ENCODE measurements at regions not wholly inside any gene's neighbourhood (a gene's known extent, or its start where the extent isn't known, plus 50 kb on each side); places are given as distances from the start of the nearest gene placed in this dataset.

GRCh38 chr14:50055461-50056228, 60.7 kb downstream of the VCPKMT start:
- Mint-ChIP-seq H3K27ac (no peak overlapping the region), H3K4me1 (peaks cover 9% of the 10 kb centered on the region), H3K4me3 (no peak overlapping the region), H3K36me3 (ENCODE audit: low read depth) (no peaks in the 10 kb centered on the region), H3K27me3 (ENCODE audit: insufficient read depth, low read depth, poor library complexity) (peaks cover 6% of the 10 kb centered on the region), H3K9me3 (no peaks in the 10 kb centered on the region)
- no peaks in the 10 kb centered on the region for H3K27me3 ChIP-seq (ENCODE audit: insufficient read depth)
- H3K27ac ChIP-seq (ENCODE audit: low read depth): no peak overlapping the region
- H3K4me3 ChIP-seq: no peak overlapping the region
- no peaks in the 10 kb centered on the region for H3K9me2 ChIP-seq (ENCODE audit: insufficient read depth)
- no peaks in the 10 kb centered on the region for H3K79me2 ChIP-seq (replicated peaks; ENCODE audit: insufficient read depth)
- peak; percentile 39 for DNase-seq (ENCODE audit: low spot score)
- no peaks in the 10 kb centered on the region for H3F3A ChIP-seq (replicated peaks; ENCODE audit: low read depth)
- peak; percentile 41; the same call in 2 of the 3 replicates for ATAC-seq
- 0 out of 2 replicates have a peak overlapping the region, but pooled peaks have one; percentile 32 for H2AFZ ChIP-seq
- H3K4me1 ChIP-seq (ENCODE audit: insufficient read depth): peaks cover 3% of the 10 kb centered on the region
- H4K20me1 ChIP-seq (replicated peaks; ENCODE audit: insufficient read depth): no peaks in the 10 kb centered on the region
- no peaks in the 10 kb centered on the region for H3K36me3 ChIP-seq (ENCODE audit: insufficient read depth)
- peak in 1 of 2 experiments; percentile 30; a peak in 3 of 4 replicates for TF ChIP-seq CTCF (conservative IDR thresholded peaks at IDR 0.05; ENCODE audit: low read depth in 2 of 2)
- no peak for TF ChIP-seq ZNF462 (CRISPR knock-in tag; IDR thresholded peaks at IDR 0.05)
- TF ChIP-seq REST (IDR thresholded peaks at IDR 0.05; ENCODE audit: unreplicated experiment): no peak
- no peak for TF ChIP-seq POLR2AphosphoS5 (IDR thresholded peaks at IDR 0.05; ENCODE audit: low read depth)
- no peak for TF ChIP-seq CREB1 (CRISPR knock-in tag; IDR thresholded peaks at IDR 0.05; ENCODE audit: low read depth)
- no peak for TF ChIP-seq ETS1 (IDR thresholded peaks at IDR 0.05)
- no peak overlapping the region for H3K4me2 ChIP-seq

All from GM23338 (cell line).